Activated CD4-positive, CD25-positive, alpha-beta regulatory T cell treated with anti-CD3 and anti-CD28 coated beads, Interleukin-2, amount 50 U/mL, for 16 hours (primary cell): ENCODE measurements at regions not wholly inside any gene's neighbourhood (a gene's known extent, or its start where the extent isn't known, plus 50 kb on each side); places are given as distances from the start of the nearest gene placed in this dataset.
"Not testable (repeated sequence)": the region's sequence is repeated elsewhere in the genome, so short reads cannot be mapped to it uniquely, and the experiment has no call there.

Source experiments
- DNase-seq: peaks from one replicate; pipeline ENCODE4 v3.0.0-alpha.2; 2020; ENCODE audit warnings: low read depth, low spot score

- no peak for DNase-seq
These were observed 119.9 kb downstream of the PHETA1 start for GRCh38 chr12:111249018-111249370.

- no peak for DNase-seq
These were observed 120.5 kb downstream of the PHETA1 start for GRCh38 chr12:111248236-111249017.

- DNase-seq = no peak
These were observed 121.7 kb downstream of the PHETA1 start for GRCh38 chr12:111247083-111247783.

DNA sequence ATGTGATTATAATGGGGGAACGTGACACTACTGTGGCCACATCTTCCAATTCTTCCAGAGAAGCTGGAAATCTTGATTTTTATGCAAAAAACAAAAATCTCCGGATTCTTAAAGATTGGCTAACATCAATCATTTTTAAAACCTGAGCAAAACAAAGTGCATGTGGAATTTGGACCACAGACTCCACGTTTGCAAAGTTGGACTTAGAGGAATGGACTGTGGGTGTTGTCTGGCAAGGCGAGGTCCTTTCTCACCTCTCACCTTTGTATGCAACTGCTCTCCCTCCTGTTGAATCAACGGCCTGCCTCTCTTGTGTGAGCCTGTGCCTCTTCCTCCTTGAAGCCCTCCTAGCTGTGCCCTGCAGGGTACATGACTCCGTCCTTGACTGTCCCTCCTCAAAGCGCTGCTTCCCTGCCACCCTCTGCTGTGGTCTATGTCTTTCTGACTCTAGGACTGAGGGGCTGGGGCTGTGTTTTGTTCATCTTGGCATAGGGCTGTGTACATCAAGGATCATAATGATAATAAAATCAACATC lies 122.4 kb downstream of the PHETA1 start:
- DNase-seq = no peak

GRCh38 chr12:111245701-111246476 lies 123.0 kb downstream of the PHETA1 start:
- DNase-seq = no peak

- DNase-seq = no peak
These were observed 124.2 kb downstream of the PHETA1 start for GRCh38 chr12:111244673-111245072.

DNA sequence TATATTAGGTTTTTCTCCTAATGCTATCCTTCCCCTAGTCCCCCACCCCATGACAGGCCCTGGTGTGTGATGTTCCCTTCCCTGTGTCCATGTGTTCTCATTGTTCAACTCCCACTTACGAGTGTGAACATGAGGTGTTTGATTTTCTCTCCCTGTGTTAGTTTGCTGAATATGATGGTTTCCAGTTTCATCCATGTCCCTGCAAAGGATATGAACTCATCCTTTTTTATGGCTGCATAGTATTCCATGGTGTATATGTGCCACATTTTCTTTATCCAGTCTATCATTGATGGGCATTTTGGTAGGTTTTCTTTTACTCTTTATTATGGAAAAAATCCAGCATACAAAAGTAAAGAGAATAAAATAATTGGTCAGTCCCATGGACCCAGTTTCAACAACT lies 126.1 kb downstream of the PHETA1 start:
- DNase-seq = not testable (repeated sequence)

- DNase-seq = no peak
These were observed 126.7 kb downstream of the PHETA1 start for GRCh38 chr12:111242184-111242583.

GRCh38 chr12:111240374-111240773 lies 128.5 kb downstream of the PHETA1 start:
- no peak for DNase-seq

DNA sequence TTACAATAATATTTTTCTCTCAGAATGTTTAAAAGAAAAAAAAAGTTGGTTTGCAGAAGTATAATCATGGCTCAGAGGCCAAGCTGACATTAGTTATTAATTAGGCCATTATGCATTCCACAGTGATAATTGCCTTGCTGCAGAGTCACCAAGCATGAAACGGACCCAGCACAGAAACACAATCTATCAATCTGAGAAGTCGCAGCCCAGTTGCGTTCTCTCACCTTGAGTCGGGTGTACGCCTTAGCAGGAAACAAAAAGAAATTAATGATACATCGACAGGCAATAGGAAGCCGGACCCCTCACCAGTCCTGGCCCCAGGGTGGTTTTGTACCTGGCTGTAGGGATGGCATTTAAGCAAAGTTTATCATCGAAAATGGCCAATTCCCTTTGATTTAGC lies 129.7 kb downstream of the PHETA1 start:
- DNase-seq = no peak

DNA sequence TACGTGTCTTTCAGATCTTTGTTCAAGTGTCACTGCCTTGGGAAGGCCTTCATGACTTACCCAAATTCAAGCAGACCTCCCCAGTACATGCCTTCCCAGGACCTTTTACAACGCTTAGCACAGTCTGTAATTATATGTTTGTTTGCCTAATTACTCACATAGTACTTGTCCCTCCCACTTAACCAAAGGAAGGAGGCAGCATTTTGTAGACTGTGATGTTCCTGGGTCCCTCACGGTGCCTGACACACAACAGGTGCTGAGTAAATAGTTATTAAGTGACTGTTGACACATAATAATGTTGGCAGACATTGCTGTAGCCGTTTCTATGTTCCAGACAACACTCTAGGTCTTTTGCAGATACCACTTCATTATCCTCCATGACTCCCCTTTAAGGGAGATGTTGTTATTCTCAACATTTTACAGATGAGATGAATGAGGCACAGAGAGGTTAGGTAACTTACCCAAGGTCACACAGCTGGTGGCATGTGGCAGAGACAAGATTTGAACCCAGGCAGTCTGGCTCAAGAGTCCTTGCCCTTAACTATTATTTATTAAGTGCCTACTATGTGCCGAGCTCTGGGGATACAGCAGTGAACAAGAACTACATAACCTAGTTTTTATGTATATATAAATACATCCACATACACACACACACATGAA lies 130.7 kb downstream of the PHETA1 start:
- DNase-seq = no peak

- not testable (repeated sequence) for DNase-seq
These were observed 134.4 kb downstream of the PHETA1 start for GRCh38 chr12:111234491-111234890.

DNA sequence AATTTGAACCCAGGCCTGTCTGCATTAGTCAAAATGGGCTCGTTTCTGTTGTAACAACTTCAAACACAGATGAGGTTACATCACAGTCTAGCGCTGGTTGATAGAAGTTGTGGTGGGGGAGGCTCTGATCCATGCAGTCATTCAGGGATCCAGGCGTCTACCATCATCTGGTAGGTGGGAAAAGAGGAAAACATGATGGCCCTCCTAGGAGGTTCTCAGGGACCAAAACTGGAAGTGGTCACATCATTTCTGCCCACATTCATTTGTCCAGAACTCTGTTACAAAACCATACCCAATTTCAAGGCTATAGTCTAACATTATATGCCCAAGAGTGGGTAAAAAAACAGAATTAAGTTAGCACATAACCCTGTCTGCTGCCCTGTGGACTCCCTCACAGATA lies 135.1 kb downstream of the PHETA1 start:
- DNase-seq = no peak

- no peak for DNase-seq
These were observed 138.2 kb downstream of the PHETA1 start for GRCh38 chr12:111230649-111231048.

- DNase-seq = no peak
These were observed 139.8 kb downstream of the PHETA1 start for GRCh38 chr12:111228916-111229666.

DNA sequence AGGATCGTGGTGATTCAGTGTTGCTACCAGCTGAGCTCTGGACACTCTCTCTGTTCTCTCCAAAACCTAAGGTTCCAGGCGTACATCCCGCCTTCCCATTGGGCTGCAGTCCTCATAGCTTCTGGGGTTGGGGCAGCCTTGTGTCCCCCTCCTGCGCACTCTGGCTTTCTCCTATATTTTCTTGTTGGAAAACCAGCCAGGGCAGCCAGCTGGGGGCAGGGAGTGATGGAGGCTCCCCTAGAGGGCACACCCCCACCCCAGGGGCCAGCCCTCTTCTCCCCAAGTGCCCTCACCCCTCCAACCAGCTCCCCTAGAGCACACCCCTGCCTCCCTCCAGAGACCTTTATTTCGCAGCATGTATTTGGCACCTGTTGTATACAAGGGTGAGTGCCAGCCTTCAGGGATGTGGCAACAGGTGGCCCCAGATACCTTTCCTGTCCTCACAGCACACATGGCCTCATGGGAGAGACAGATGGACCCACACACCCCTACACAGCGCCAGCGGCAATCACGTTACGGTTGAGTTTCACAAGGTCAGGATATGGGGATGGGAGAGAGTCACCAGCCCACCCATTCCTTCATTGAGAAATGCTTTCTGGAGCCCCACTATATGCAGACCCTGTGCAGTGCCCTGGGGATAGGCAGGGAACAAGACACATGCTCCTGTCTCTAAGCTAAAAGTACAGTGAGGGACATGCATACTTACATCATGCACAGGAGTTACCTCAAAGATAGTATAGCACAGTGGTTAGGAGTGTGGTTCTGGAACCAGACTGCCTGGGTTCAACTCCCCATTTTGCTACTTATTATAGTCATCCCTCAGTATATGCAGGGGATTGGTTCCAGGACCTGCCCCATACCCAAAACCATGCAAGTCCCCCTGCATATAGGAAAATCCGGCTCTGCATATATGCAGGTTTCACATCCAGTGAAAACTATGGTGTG lies 141.1 kb downstream of the PHETA1 start:
- no peak for DNase-seq

DNA sequence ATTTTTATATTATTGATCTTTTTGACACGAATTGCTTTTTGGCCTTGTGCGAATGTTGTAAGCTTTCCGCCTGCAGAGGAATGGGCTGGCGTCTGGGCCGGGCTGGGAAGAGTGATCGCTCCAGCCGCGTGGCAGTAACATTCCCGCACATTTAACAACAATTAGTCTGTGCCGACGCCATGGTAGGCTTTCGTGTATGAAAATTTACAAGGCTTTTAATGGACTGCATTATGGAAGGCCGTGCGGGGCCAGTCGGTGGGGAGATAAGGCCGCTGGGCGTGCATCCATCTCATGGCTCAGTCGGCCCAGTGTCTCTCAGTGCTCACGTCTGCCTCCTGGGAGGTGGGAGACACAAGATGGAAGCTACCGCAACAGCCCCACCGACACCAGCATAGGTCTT lies 142.2 kb downstream of the PHETA1 start:
- DNase-seq = no peak

- DNase-seq = no peak
These were observed 143.6 kb downstream of the PHETA1 start for GRCh38 chr12:111225307-111225706.

DNA sequence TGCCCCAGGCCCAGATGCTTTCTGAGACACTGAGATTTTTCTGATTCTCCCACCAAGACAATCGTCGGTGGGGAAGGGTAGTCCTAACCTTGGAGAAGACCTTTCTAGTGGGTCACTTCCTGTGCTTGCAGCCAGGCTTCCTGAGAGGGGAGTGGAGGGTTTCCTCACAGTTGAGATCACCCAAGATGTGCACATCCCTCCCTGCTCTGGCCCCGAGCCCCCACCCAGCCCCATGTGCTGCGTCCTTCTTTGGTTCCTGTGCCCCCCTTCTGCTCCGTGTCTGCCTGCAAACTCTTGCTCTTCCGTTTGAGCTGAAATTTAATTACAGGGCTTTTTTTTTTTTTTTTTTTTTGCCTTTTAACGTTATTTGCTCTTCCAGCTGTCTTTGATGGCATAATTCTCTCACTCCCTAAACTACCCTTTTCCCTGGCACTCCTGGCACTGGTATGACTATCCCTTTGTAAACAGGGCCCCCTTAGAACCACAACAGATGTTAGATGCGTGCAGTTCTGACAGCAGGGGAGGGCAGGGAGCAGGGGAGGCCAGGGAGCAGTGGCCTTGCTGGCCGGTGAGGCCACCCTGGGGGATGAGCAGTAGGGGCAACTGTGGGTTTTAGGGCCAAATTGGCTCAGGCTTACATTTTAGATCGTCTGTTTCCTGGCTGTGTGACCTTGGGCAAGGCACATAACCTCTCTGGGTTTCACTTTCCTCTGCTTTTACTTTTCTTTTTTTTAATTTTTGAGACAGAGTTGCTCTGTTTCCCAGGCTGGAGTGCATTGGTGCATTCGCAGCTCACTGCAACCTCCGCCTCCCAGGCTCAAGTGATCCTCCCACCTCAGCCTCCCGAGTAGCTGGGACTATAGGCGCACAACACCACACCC lies 144.5 kb downstream of the PHETA1 start:
- DNase-seq = no peak
